ENCODE measurements at regions not wholly inside any gene's neighbourhood (a gene's known extent, or its start where the extent isn't known, plus 50 kb on each side); places are given as distances from the start of the nearest gene placed in this dataset.

DNA sequence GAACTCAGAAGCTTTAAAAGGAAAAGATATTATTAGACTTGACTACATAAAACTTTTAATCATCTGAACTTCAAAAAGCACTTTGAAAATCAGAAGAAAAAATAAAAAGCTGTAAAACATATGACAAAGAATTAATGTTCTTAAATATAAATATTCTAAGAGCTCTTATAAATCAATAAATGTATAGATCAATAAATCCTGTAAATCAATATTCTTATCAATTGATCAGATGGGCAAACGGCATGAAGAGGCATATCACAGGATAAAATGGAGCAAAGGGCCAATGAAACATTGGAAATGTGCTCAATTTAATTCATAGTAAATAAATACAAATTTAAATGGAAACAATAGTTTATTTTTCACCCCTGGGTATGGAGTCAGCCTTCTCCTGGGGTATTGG, 66.1 kb upstream of the SMYD2 start:
- intact Hi-C loops (cut with DNase I), result loop anchor here (2.0 kb wide), 1 partner anchor 116 kb away; no protein-coding TSS in a partner anchor
- Histone ChIP-seq H3K9me3 (no peaks in the 10 kb centered on the region), H3K4me3 (no peak overlapping the region), H3K4me1 (peaks cover 0 to 6% (median 5%) of the 10 kb centered on the region in 4 donors), H3K27me3 (no peaks in the 10 kb centered on the region), H3K36me3 (no peaks in the 10 kb centered on the region), H3K27ac (no peak overlapping the region)
- TF ChIP-seq EP300 (IDR thresholded peaks at IDR 0.05) (no peak), POLR2AphosphoS5 (IDR thresholded peaks at IDR 0.05) (no peak), POLR2A (IDR thresholded peaks at IDR 0.05) (no peak)
- TF ChIP-seq, protein P1, sequence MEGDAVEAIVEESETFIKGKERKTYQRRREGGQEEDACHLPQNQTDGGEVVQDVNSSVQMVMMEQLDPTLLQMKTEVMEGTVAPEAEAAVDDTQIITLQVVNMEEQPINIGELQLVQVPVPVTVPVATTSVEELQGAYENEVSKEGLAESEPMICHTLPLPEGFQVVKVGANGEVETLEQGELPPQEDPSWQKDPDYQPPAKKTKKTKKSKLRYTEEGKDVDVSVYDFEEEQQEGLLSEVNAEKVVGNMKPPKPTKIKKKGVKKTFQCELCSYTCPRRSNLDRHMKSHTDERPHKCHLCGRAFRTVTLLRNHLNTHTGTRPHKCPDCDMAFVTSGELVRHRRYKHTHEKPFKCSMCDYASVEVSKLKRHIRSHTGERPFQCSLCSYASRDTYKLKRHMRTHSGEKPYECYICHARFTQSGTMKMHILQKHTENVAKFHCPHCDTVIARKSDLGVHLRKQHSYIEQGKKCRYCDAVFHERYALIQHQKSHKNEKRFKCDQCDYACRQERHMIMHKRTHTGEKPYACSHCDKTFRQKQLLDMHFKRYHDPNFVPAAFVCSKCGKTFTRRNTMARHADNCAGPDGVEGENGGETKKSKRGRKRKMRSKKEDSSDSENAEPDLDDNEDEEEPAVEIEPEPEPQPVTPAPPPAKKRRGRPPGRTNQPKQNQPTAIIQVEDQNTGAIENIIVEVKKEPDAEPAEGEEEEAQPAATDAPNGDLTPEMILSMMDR (IDR thresholded peaks at IDR 0.05), result no peak
- WGBS, 2 donors, result 47 to 70% methylated on average over 1 of the region's 1 CpG
- no peak for DNase-seq

DNA sequence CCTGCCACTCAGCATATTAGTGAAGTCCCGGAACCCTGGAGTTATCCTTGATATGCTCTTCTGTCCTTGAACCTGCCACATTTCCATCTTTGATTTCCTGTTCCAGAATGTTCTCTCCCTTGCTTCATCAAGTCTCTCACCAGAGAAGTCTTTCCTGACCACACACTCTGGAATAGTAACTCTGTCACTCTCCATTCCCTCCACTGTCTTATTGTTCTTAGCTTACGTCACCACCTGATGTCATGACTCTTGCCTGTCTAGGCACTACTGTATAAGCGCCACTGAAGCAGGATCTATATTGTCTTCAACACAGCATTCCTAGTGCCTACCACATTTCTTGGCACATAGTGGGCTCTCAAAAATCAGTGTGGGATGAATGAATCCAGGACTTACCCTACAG, 65.4 kb upstream of the SMYD2 start:
- Histone ChIP-seq H3K27me3 (no peaks in the 10 kb centered on the region), H3K27ac (no peak overlapping the region), H3K4me1 (peaks cover 0 to 6% (median 5%) of the 10 kb centered on the region in 4 donors), H3K4me3 (no peak overlapping the region), H3K36me3 (no peaks in the 10 kb centered on the region), H3K9me3 (no peaks in the 10 kb centered on the region)
- intact Hi-C loops (cut with DNase I), result loop anchor here (2.0 kb wide), 1 partner anchor 115 kb away; no protein-coding TSS in a partner anchor
- DNase-seq, result no peak
- TF ChIP-seq POLR2AphosphoS5 (IDR thresholded peaks at IDR 0.05) (no peak), POLR2A (IDR thresholded peaks at IDR 0.05) (no peak), EP300 (IDR thresholded peaks at IDR 0.05) (no peak)
- TF ChIP-seq, protein P1 (IDR thresholded peaks at IDR 0.05), result no peak
- WGBS, 2 donors, result 92 to 94% methylated on average over 3 of the region's 3 CpGs

DNA sequence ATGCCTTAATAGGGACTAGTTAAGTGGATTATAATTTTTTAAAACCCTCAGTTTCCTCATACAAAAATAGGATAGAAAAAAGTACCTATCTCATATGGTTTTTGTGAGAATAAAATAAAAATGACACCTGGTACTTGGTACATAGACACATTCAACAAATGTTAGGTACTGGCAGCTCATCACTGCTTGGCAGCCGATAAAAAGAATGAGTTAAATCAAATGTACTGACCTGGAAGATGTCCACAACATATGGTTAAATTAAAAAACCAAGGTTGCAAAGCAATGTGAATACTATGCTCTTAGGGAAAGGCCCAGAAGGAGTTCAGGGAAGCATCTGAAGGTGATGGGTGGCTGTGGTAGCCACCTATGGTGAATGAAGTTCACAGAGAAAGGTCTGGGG, 64.9 kb upstream of the SMYD2 start:
- no peak overlapping the region for H3K27ac ChIP-seq
- WGBS, 2 donors, result 91 to 92% methylated on average over 1 of the region's 1 CpG
- intact Hi-C loops (cut with DNase I), result no loop called here

DNA sequence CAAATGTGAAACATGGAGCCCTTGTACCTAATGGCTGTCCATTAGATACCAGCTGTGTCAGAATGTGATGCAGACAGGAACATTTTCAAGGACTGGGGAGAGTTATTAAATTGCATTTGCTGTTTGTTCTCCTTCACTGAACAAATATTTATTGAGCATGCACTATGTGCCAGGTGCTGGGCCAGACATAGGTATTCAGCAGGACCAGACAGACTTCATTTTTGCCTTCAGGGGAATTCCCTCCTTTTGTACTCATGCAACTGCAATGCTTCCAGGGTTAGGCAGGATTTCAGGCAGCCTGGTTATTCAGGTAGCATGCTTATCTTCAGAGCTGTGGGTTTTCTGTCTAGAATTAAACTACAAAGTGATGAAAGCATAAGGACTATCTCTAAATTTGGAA, 64.2 kb upstream of the SMYD2 start:
- no peaks in the 10 kb centered on the region for H3K27me3 ChIP-seq
- intact Hi-C loops (cut with DNase I), result no loop called here
- no peak overlapping the region for H3K4me3 ChIP-seq
- peaks cover 0 to 6% (median 5%) of the 10 kb centered on the region in 4 donors for H3K4me1 ChIP-seq
- DNase-seq, result no peak
- TF ChIP-seq POLR2AphosphoS5 (IDR thresholded peaks at IDR 0.05) (no peak), POLR2A (IDR thresholded peaks at IDR 0.05) (no peak), EP300 (IDR thresholded peaks at IDR 0.05) (no peak)
- TF ChIP-seq, protein P1 (IDR thresholded peaks at IDR 0.05), result no peak
- no peak overlapping the region for H3K27ac ChIP-seq
- H3K9me3 ChIP-seq, result no peaks in the 10 kb centered on the region
- no peaks in the 10 kb centered on the region for H3K36me3 ChIP-seq

More for the DNA sequence above, 64.9 kb upstream of the SMYD2 start:
- H3K27me3 ChIP-seq, result no peaks in the 10 kb centered on the region
- H3K4me1 ChIP-seq, result peaks cover 0 to 6% (median 5%) of the 10 kb centered on the region in 4 donors
- H3K4me3 ChIP-seq, result no peak overlapping the region
- H3K36me3 ChIP-seq, result no peaks in the 10 kb centered on the region
- no peaks in the 10 kb centered on the region for H3K9me3 ChIP-seq
- DNase-seq, result no peak
- TF ChIP-seq EP300 (IDR thresholded peaks at IDR 0.05) (no peak), POLR2AphosphoS5 (IDR thresholded peaks at IDR 0.05) (no peak), POLR2A (IDR thresholded peaks at IDR 0.05) (no peak)
- TF ChIP-seq, protein P1 (IDR thresholded peaks at IDR 0.05), result no peak

DNA sequence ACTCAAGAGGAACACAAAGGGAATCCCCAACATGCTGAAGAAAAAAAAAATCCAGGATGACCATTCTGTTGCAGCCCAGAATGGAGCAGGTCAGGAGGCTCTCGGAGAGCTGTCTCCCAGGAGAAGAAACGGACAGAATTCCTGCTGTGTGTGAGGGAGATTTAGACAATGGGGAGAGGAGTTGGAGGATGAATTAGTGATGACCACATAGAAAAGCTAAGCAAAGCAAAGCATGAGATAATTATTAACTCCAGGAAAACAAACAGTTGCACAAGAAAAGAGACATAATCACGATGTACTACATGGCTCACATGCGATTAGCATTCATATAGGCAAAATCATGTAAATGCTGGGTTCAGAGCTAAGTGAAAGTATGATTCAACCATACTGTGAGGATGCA, 61.1 kb upstream of the SMYD2 start:
- Histone ChIP-seq H3K36me3 (no peaks in the 10 kb centered on the region), H3K27ac (no peak overlapping the region), H3K9me3 (no peaks in the 10 kb centered on the region), H3K27me3 (no peaks in the 10 kb centered on the region), H3K4me1 (peaks cover 0 to 9% (median 8%) of the 10 kb centered on the region in 4 donors), H3K4me3 (no peak overlapping the region)
- TF ChIP-seq POLR2AphosphoS5 (IDR thresholded peaks at IDR 0.05), result no peak
- TF ChIP-seq EP300 (IDR thresholded peaks at IDR 0.05), result no peak
- TF ChIP-seq, protein P1 (IDR thresholded peaks at IDR 0.05), result no peak
- no peak for TF ChIP-seq POLR2A (IDR thresholded peaks at IDR 0.05)
- 68 to 80% methylated on average over 4 of the region's 4 CpGs for WGBS, 2 donors
- DNase-seq, result no peak
- intact Hi-C loops (cut with DNase I), result no loop called here

Measured in sigmoid colon (tissue), 6 donors.